ENCODE measurements at regions not wholly inside any gene's neighbourhood (a gene's known extent, or its start where the extent isn't known, plus 50 kb on each side); places are given as distances from the start of the nearest gene placed in this dataset.

DNA sequence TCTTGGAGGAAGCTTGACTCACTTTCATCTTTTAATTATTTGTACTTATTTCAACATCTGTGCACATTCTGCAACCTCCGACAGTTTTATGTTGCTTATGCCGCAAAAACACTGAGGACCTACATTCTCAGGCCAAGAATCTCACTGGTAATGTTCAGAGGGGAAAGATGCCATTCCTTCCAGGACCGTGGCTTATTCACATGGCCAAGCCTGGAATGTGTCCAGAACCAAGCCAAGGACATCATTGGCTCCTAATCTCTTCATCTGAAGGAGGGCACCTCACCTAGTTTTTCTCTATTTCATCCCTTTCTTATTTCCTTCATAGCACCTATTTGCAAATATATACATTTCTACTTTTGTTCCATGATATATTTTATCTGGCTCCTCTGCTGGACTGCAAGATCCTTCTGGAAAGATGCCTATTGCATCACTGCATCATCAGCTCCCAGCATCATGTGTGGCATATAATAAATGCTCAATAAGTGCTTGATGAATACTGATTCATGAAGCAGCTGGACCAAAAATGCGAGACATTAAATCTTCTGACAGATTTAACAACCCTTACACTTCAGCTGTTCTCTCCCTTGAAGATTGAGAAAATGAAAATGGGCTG, 377.1 kb downstream of the TNS1 start:
- no peaks in the 10 kb centered on the region; the same call in 1 of the 2 replicates for H3K9me2 ChIP-seq (ENCODE audit: insufficient read depth, low read length)
- no TSS peak for BruUV-seq (replicated peaks)
- no peak for DNase-seq (ENCODE audit: low spot score)
- intact Hi-C loops (cut with micrococcal nuclease; ENCODE audit: unreplicated experiment), result no loop called here
- H3K4me3 ChIP-seq (ENCODE audit: low read depth, low read length, poor library complexity, severe bottlenecking), result no peak overlapping the region
- no peaks in the 10 kb centered on the region for H3K4me1 ChIP-seq (ENCODE audit: insufficient read depth, low read length, poor library complexity, severe bottlenecking)
- no peak overlapping the region for H3K27ac ChIP-seq (ENCODE audit: low read depth, low read length, poor library complexity, severe bottlenecking)
- no peaks in the 10 kb centered on the region for H3K79me2 ChIP-seq (ENCODE audit: insufficient read depth, low read depth, low read length)
- POLR2A ChIA-PET, result interaction anchor here (0.6 kb wide), 1 partner anchor 840 kb away, joined by 4 read pairs; no protein-coding TSS in a partner anchor
- no peaks in the 10 kb centered on the region for H4K20me1 ChIP-seq (ENCODE audit: insufficient read depth, low read length)
- CTCF ChIA-PET (ENCODE audit: unreplicated experiment), result no interaction called here
- H3K4me2 ChIP-seq (ENCODE audit: low read length), result no peak overlapping the region
- no peaks in the 10 kb centered on the region for H3K36me3 ChIP-seq (ENCODE audit: insufficient read depth, low read length)
- no peak overlapping the region for H2AFZ ChIP-seq (ENCODE audit: low read length)
- H3K9me3 ChIP-seq (ENCODE audit: low read length), result no peaks in the 10 kb centered on the region
- TF ChIP-seq, protein P1, sequence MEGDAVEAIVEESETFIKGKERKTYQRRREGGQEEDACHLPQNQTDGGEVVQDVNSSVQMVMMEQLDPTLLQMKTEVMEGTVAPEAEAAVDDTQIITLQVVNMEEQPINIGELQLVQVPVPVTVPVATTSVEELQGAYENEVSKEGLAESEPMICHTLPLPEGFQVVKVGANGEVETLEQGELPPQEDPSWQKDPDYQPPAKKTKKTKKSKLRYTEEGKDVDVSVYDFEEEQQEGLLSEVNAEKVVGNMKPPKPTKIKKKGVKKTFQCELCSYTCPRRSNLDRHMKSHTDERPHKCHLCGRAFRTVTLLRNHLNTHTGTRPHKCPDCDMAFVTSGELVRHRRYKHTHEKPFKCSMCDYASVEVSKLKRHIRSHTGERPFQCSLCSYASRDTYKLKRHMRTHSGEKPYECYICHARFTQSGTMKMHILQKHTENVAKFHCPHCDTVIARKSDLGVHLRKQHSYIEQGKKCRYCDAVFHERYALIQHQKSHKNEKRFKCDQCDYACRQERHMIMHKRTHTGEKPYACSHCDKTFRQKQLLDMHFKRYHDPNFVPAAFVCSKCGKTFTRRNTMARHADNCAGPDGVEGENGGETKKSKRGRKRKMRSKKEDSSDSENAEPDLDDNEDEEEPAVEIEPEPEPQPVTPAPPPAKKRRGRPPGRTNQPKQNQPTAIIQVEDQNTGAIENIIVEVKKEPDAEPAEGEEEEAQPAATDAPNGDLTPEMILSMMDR (conservative IDR thresholded peaks at IDR 0.05; ENCODE audit: low read length), result no peak
- TF ChIP-seq EZH2phosphoT487 (IDR thresholded peaks at IDR 0.05; ENCODE audit: borderline replicate concordance, low read depth, low read length), result no peak

DNA sequence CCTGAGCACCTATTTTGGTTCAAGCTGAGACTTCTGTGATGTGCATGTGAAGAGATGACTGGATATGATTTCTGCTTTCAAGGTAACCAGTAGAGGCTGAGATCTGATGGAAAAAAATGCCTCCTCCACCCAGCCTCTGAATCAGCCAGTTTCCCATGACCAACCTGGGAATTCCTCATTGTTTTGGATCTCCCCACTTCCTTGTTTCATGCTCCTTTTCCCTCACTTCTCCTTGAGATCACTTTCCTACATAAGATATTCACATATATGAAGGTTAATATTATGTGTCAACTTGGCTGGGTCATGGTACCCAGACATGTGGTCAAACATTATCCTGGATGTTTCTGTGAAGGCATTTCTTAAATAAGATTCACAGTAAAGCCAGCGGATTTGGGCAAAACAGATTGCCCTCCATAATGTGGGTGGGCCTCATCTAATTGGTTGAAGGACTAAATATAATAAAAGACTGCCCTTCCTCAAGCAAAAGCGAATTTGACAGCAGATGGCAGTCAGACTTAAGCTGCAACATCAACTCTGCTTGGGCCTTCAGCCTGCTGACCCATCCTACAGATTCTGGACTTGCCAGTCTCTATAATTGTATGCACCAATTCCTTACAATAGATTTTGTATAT, 379.4 kb downstream of the TNS1 start:
- no peak overlapping the region for H2AFZ ChIP-seq (ENCODE audit: low read length)
- TF ChIP-seq, protein P1 (conservative IDR thresholded peaks at IDR 0.05; ENCODE audit: low read length), result no peak
- TF ChIP-seq EZH2phosphoT487 (IDR thresholded peaks at IDR 0.05; ENCODE audit: borderline replicate concordance, low read depth, low read length), result no peak
- POLR2A ChIA-PET, result interaction anchor here (1.0 kb wide), 1 partner anchor 583 kb away, joined by 7 read pairs; no protein-coding TSS in a partner anchor
- intact Hi-C loops (cut with micrococcal nuclease; ENCODE audit: unreplicated experiment), result no loop called here
- no peak for DNase-seq (ENCODE audit: low spot score)
- H3K9me2 ChIP-seq (ENCODE audit: insufficient read depth, low read length), result no peaks in the 10 kb centered on the region; the same call in 1 of the 2 replicates
- CTCF ChIA-PET (ENCODE audit: unreplicated experiment), result no interaction called here
- no TSS peak for BruUV-seq (replicated peaks)
- H3K36me3 ChIP-seq (ENCODE audit: insufficient read depth, low read length), result no peaks in the 10 kb centered on the region
- H3K9me3 ChIP-seq (ENCODE audit: low read length), result no peaks in the 10 kb centered on the region
- H3K4me3 ChIP-seq (ENCODE audit: low read depth, low read length, poor library complexity, severe bottlenecking), result no peak overlapping the region
- no peaks in the 10 kb centered on the region for H3K79me2 ChIP-seq (ENCODE audit: insufficient read depth, low read depth, low read length)
- H3K27ac ChIP-seq (ENCODE audit: low read depth, low read length, poor library complexity, severe bottlenecking), result no peak overlapping the region
- no peaks in the 10 kb centered on the region for H3K4me1 ChIP-seq (ENCODE audit: insufficient read depth, low read length, poor library complexity, severe bottlenecking)
- no peak overlapping the region for H3K4me2 ChIP-seq (ENCODE audit: low read length)
- H4K20me1 ChIP-seq (ENCODE audit: insufficient read depth, low read length), result no peaks in the 10 kb centered on the region
